ENCODE measurements at regions not wholly inside any gene's neighbourhood (a gene's known extent, or its start where the extent isn't known, plus 50 kb on each side); places are given as distances from the start of the nearest gene placed in this dataset.

DNA sequence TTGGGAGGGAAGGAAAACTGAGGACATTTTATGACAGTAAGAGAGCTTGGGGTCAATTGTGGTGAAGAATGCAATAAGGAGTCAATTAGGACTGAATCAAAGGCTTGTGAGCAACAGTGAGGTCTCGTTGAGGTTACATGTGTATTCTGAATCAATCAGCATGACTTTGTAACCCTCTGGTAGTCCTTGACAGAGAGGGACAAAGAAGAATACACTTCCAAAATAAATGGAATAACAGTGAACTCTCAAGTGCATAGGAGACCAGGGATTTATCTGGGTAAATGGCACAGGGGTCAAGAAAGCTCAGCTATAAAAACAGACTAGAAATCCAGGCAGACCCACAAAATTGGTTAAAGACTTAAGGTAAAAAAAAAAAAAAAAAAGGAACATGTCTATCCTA lies 85.1 kb upstream of the NAV3 start:
- TF ChIP-seq ZNF747 (tag by site-specific recombination; IDR thresholded peaks at IDR 0.05) (no peak), REST (tag by site-specific recombination; IDR thresholded peaks at IDR 0.05) (no peak), BCL11A (tag by site-specific recombination; IDR thresholded peaks at IDR 0.05; ENCODE audit: low read depth) (no peak), SALL2 (tag by site-specific recombination; IDR thresholded peaks at IDR 0.05; ENCODE audit: borderline replicate concordance) (no peak)

All from HEK293 (cell line).